Sigmoid colon (tissue), 4 donors: ENCODE measurements at regions not wholly inside any gene's neighbourhood (a gene's known extent, or its start where the extent isn't known, plus 50 kb on each side); places are given as distances from the start of the nearest gene placed in this dataset.

Source experiments
- CTCF ChIP-seq, 4 experiments: fragments of 450-650 bp in 3 of 4; fragments of 200-600 bp in 1 of 4; IDR thresholded peaks; one replicate each; pipeline ENCODE4 v1.5.1; 2016 to 2019; ENCODE audit warnings: antibody characterized with exemption in 4 of 4, mild to moderate bottlenecking in 3 of 4, moderate library complexity in 2 of 4
- POLR2AphosphoS5 ChIP-seq, 4 donors: sonication (generic); formaldehyde crosslinking; IDR thresholded peaks; one replicate each; pipeline ENCODE4 v1.6.1; 2017; ENCODE audit warnings: antibody characterized with exemption in 4 of 4

DNA sequence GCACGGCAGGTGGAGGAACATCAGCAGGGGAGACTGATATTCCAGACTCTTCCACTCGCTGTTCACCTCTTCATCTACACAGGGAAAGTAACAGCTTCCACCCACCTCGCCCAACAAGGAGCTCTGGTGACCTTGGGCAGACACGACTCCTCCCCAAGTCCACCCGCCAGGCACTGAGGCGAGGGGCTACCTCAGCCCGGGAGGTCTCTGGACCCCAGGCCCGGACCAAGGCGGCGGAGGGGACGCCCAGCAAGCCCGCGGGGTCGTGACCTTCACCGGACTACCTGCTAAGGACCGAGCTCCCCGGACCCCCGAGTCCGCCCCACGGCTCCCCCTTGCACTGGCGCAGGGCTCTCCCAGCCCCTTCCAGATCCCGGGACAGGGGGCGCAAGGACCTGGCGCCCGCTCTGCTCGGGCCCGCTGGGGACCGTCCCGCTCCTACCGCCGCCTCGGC, 70.2 kb upstream of the LPCAT1 start:
- no peak for TF ChIP-seq CTCF (IDR thresholded peaks at IDR 0.05)
- TF ChIP-seq POLR2AphosphoS5 (IDR thresholded peaks at IDR 0.05) = no peak
